CD4-positive, alpha-beta T cell treated with Interleukin-6 at 100 ng/mL for 8 hours (primary cell): ENCODE measurements at regions not wholly inside any gene's neighbourhood (a gene's known extent, or its start where the extent isn't known, plus 50 kb on each side); places are given as distances from the start of the nearest gene placed in this dataset.
"Not testable (repeated sequence)": the region's sequence is repeated elsewhere in the genome, so short reads cannot be mapped to it uniquely, and the experiment has no call there.

ENCODE experiments used
- DNase-seq: peaks from one replicate; pipeline ENCODE4 v3.0.0-alpha.2; 2020; ENCODE audit warnings: mixed read lengths, low spot score

DNA sequence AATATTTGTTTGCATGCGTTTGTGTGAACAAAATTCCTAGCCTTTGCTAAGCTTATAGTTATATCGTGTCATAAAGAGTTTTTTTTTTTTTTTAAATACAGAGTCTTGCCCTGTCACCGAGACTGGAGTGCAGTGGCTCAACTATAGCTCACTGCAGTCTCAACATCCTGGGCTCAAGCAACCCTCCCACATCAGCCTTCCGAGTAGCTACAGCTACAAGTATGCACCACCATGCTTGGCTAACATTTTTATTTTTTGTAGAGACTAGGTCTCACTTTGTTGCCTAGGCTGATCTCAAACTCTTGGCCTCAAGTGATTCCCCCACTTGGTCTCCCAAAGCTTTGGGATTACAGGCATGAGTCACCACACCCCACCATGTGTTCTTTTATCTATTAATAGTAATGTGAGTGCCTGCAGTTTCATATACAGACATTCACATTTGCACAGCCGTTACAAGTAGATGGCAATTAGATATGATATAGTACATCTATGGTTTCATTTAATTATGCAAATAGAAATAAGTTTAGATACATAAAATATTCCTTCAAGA is 848.6 kb downstream of the PDCD6IP start:
- no peak for DNase-seq

GRCh38 chr3:34650131-34650530 is 851.7 kb downstream of the PDCD6IP start:
- no peak for DNase-seq

GRCh38 chr3:34668915-34669314 is 870.5 kb downstream of the PDCD6IP start:
- no peak for DNase-seq

GRCh38 chr3:34669490-34669889 is 871.1 kb downstream of the PDCD6IP start:
- DNase-seq: no peak

DNA sequence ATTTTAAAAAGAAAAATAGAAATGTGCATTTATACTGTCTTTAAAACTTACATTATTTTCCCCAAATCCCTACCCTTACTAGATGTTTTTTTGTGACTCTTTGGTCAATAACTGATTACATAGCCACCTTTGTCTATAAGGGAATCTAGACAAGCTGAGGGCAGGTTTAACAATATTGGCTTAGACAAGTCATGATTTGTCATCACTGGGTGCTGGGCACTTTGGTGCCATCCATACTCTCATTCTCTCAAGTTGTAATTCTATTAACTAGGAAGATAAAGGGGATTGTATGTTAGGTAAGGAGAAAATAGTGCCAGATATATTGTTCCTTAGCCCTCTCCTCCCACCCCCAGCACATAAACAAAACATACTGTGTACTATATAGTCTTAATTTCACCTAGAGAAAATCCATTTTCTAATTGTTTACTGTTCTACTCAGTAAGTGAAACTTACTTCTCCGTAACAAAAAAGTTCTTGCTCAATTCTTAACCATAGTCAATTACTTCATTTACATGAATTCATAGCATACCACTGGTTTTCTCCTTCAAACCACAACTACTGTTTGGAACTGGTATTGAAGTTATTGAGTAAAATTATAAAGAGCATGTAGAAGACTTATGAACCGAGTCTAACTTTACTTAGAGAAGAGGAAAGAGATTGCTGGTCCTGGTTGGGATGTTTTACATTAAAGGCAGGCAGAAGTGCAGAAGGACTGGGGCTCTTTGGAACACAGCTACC is 877.1 kb downstream of the PDCD6IP start:
- no peak for DNase-seq

DNA sequence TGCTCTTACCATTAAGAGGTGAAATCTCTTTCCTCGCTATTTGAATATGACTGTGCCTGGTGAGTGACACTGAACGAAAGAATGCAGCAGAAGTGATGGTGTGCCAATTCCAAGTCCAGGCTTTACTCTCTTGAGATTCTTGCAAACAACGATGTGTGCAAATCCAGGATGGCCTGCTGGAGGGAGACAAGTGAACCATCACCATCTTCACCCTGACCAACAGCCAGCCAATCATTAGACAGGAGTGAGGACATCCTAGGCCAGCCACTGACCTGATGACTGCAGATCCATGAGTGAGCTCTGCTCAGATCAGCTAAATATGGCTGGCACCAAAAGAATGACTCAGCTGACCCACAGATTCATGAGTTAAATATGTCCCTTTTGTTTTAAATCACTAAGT is 878.0 kb downstream of the PDCD6IP start:
- no peak for DNase-seq

GRCh38 chr3:34678575-34678974 is 880.1 kb downstream of the PDCD6IP start:
- DNase-seq: no peak

DNA sequence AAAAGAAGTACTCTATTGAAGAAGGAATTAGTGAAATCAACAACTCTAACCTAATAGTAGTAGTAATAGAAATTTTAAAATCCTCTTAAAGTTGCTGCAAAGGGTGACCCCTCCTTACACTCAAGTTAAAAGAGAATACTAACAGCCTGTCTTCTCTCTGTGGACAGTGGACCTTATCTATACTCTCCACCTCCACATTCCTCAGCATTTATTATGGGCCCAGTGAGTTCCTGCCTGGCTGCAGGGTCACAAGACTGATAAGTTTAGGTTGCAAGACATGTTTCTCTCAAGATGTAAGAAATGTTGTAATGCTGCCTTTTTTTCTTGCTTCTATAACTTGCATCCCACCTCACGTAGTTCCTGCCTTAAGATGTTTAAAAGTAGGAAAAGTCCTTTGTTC is 880.6 kb downstream of the PDCD6IP start:
- DNase-seq: not testable (repeated sequence)

DNA sequence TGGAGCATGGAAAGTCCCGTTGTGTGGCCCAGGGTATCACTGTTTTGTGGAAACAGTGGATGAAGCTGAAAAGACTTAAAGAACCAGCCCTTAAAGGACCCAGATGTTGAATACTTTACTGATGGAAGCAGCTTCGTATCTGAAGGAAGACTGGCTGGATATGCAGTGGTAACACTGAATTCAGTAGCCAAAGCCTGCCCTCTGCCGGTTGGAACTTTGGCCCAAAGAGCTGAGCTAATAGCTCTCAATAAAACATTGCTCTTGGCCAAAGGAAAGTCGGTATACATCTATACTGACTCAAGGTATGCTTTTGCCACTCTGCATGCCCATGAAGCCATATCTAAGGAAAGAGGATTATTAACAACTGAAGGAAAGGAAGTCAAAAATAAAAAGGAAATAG is 885.4 kb downstream of the PDCD6IP start:
- peak; percentile 7 for DNase-seq

- no peak for DNase-seq
Observed at GRCh38 chr3:34686541-34686940, 888.1 kb downstream of the PDCD6IP start.

- DNase-seq: no peak
Observed at GRCh38 chr3:34687671-34688070, 889.2 kb downstream of the PDCD6IP start.

DNA sequence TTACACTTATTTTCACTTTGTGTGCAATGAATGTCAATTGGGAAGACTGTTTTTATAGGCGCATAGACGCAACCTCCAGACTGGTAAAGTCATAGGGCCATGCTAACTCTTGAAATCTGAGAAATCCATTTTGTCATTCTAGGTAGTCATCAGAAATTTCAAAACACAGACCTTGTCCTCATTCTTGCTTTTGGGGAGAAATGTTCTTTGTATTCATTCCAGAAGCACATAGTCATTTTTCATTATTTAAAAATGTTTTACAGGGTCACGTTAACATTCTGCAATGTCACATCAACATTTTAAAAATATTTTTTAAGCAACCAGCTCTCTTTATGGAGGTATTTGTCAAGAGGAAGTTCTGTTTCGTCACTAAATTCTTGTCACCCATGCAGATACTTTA is 898.4 kb downstream of the PDCD6IP start:
- DNase-seq: no peak

- DNase-seq: no peak
Observed at GRCh38 chr3:34703053-34703452, 904.6 kb downstream of the PDCD6IP start.

GRCh38 chr3:34724916-34725499 is 914.3 kb upstream of the ARPP21 start:
- no peak for DNase-seq

GRCh38 chr3:34725774-34726173 is 913.6 kb upstream of the ARPP21 start:
- DNase-seq: no peak

DNA sequence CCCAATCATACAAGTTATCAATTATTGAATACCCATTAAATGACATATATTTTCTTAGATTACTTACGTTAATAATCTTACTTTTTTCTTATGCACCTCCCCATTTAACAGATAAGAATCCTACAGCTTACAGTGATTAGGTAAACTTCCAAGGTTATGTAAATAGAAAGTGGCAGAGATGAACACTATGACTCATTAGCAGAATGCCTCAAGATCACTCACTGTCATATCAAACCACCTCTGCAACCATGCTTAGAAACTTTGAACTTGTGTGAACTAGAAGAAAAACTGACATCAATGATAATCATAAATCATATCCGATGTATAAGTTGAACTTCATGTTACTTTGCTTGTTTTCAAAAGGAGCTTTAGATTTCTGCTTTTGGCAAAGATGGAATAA is 911.6 kb upstream of the ARPP21 start:
- no peak for DNase-seq

DNA sequence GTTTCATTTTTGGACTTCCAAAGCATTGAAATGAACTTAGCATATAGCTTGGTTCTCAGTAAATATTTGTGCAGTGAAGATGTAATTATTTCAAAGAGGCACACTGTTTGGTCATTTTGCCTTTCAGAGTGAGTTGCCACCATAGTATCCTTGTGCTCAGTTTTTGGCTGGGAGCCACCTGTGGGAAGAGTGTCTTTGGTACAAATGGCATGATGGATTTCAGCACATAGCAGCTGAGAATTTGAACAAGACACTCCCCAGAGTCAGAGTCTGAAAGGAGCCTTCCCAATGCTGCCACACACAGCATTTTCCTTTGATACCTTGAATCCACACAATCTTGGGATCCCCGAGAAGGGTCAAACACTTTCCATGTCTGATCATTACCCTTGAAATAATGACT is 897.2 kb upstream of the ARPP21 start:
- no peak for DNase-seq

- no peak for DNase-seq
Observed at GRCh38 chr3:34758630-34759261, 880.6 kb upstream of the ARPP21 start.

DNA sequence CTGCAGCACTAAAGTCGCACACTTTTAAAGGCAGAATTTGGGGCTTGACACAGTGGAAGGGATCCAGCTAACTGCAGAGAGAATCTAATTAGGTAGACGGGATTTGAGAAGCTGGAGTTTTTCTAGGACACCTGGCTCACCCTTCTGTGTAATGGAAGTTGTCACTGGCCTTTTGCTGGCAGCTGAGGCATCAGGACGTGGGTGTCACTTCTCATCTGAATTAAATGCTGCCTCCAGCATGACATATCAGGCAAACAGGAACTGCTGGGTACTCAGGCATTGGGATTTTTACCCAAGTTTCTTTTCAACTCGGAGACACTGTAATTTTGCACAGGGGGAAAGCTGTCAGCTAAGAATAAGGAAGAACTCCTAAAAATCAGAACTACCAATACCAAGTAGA is 861.9 kb upstream of the ARPP21 start:
- DNase-seq: no peak

DNA sequence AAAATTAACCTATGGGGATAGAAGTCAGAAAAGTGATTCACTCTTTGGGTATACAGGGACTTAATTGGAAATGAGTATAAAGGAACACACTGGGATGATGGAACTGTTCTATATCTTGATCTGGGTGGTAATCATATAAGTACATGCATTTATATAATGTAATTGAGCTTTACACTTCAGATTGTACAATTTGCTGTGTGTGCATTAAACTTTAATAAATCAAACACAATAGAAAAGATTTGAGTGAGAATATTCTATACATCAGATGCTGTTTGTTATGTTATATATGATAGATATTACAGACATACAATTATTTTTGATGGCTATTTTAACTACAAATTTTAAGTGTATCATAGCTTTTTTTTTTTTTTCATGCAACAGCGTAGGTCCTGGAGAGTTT is 860.2 kb upstream of the ARPP21 start:
- no peak for DNase-seq

DNA sequence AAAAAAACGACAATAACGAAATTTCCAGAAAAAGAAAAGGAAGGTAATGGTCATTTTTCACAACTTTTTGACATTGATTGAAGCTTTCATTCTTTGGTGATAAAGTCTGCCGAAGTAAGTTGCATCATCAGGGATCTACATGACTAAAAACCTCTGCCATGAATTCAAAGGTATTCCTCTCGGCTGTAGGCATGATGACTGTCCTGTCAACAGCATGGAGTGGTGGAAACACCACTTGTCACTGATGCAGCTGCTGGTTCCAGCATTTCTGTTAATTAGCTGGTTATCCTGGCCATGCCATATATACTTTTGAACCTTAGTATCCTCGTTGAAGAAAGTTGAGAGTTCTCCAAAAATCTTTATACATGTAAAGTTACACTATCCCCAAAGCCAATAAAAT is 859.0 kb upstream of the ARPP21 start:
- no peak for DNase-seq

- DNase-seq: no peak
Observed at GRCh38 chr3:34780973-34781372, 858.4 kb upstream of the ARPP21 start.

- DNase-seq: no peak
Observed at GRCh38 chr3:34782871-34783270, 856.5 kb upstream of the ARPP21 start.
